DMS79 (cell line): ENCODE measurements at regions not wholly inside any gene's neighbourhood (a gene's known extent, or its start where the extent isn't known, plus 50 kb on each side); places are given as distances from the start of the nearest gene placed in this dataset.
"Not testable (repeated sequence)": the region's sequence is repeated elsewhere in the genome, so short reads cannot be mapped to it uniquely, and the experiment has no call there.

Experiments
- DNase-seq: peaks from one replicate; lab custom pipeline; 2025; lab: John Stamatoyannopoulos, UW

GRCh38 chr6:9195322-9195721 lies 760.0 kb upstream of the SLC35B3 start:
- DNase-seq: no peak

DNA sequence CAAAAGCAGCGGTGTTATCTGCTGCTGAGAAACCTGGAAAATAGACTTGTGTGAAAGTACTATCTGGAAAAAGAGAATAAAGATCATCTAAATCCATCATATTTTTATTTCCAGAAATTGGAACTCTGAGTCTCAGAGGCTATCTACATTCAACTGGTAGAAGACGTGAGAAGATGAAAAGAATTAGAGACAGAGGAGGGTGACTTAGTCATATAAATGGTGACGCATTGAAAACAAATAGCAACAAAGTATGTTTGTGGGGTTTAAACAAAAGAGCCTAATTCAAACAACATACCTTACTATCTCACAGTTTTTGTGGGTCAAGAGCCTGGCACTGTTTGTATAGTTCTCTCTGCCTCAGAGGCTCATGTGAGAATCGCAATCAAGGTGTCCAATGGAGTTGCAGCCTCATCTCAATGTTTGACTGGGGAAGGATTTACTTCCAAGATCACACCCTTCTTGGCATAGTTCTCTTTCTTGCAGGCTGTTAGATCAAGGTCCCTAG lies 757.1 kb upstream of the SLC35B3 start:
- DNase-seq: no peak

- DNase-seq: no peak
Observed at GRCh38 chr6:9186148-9186547, 750.8 kb upstream of the SLC35B3 start.

DNA sequence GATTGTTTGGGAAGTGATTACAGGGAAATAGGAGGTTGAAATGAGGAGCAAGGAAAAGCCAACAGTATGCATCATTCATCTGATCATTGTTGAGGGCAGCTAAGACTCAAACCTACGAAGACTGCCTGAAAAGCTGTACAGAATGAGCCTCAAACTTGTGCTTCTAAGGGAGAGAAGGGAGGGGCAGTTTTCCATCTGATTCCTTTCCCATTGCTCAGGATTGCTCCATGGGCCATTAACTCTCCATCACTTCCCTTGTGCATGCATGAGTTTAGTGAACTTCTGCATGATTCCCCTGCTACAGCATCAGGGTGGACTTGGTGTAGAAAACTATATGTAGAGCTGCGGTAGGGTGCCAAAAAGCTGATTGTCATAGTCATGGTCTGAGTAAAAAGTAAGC lies 742.7 kb upstream of the SLC35B3 start:
- DNase-seq: no peak

GRCh38 chr6:9173229-9173628 lies 737.9 kb upstream of the SLC35B3 start:
- DNase-seq: no peak

DNA sequence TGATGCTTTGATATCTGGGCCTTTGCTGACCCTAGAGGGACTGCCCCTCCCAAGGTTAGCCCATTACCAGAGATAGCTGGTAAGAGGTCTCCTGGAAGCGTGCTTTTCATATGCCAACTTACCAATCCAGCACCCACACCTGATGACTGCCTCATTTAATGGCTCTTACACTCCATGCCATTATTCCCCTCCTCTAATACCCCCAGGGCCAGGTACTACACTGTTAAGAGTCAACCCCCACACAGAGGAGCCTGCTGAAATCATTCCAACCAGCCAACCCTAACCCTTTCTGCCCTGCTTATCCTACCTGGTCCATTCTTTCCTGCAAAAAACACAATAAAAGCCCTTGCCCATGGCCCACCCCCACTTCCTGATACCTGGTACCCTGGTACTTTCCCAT lies 736.8 kb upstream of the SLC35B3 start:
- no peak for DNase-seq

DNA sequence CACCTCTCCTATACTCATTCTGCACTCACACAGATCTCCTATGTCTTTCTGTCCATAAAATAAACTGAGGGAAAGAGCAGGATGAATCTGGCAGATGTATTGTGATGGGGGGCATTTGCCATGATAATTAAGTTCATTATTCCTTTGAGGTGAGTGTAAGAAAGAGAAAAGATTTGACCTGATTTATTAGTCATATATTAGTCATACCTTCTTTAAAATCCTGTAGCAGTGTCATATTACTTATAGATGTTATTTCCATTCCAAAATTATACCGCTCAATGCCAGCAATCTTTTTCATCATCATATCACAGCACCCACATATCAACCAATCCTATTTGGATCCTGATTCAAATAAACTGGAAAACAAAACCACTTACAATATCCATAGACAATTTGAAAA lies 733.3 kb upstream of the SLC35B3 start:
- DNase-seq: no peak

DNA sequence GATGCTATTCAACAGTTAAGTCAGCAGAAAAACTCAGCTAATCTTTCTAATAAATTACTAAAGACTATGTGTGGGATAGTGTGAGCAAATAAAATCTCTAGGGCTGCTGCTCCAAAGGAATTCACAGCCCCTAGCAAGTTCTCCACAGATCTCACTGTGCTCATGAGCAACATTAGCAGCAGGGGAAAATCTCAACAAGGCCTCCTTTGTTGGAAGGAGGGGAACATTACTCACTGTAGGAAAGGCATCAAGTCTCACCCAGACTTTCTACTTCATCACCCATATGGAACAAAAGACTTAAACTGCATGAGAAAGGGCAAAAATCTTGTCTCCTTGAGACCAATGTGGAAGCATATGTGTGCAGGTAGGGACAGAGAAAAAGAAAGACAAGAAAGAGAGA lies 726.4 kb upstream of the SLC35B3 start:
- DNase-seq: no peak

DNA sequence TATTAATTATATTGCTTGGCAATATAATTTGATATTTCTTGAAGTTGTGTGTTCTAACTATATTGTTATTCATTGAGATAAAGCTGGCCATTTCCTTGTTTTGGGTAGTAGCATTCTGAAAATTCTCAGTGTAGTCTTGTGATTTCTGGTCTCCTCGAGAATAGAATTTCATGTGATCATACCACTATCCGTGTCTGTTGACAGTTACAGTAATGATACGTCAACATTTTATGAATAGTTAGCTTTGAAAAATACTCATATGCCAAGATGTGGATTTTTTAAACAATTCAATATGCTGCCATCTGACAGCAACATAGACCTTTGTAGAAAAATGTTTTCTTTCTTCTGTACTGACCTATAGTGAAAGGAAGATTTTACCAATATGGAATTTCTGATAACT lies 723.7 kb upstream of the SLC35B3 start:
- no peak for DNase-seq

DNA sequence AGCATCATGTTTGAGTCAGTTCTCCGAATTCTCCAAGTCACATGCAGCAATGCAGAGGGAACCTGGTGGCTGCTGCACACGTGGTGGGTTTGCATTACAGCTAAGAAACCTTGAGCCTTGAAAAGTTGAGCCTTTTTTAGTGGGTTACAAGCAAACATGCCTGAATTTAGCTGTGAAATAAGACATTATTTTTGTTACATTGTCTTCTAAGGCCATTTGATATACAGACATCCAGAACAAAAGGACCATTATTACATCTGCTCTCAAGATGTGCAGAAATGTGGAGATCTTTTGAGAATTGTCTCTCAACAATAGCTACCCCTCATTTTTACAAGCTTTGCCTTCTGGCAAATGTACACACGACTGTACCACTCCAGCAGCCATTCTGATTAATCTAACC lies 720.5 kb upstream of the SLC35B3 start:
- no peak for DNase-seq

GRCh38 chr6:9143140-9143539 lies 707.8 kb upstream of the SLC35B3 start:
- DNase-seq: no peak

DNA sequence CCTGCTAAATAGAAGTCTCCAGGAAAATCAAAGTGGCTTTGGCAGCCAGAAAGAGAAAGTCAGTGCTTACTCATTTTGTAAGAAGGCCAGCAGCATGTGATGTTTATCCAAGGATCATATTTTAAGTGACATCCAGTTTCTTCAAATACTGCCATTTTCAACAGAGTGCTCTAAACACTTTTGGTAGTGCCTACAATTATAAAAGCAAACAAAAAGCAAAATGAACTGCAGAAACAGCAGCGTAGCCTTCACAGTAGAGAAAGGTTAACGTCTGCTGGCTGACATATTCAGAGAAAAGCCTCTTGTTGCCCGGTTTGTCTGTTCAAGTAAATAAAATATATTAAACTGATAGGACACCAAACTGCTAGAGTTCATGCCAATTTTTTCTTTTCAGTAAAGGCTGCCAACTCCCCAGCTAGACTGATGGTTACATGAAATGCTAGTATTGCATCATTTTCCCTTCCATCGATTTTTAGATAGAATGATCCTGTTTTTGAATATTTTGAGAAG lies 705.7 kb upstream of the SLC35B3 start:
- DNase-seq: peak; percentile 56

- DNase-seq: peak; percentile 68
Observed at GRCh38 chr6:9140172-9140571, 704.8 kb upstream of the SLC35B3 start.

DNA sequence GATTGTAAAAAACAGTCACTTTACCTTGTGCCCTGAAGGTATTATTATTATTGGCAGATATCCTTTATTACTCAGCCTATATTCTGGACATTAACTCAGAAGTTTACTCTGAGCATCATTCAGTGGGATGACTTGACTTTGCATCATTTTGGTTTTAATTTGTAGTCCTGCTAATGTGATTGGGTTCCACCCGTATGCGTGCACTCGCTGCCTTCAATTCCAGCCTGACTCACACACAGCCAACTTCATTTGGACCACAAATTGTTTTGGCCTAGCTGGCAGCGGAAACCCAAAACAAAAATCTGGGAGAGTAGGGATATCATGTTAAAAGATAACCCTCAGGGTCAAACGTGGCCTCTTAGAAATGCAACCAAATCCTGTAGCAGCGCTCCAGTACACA lies 704.4 kb upstream of the SLC35B3 start:
- DNase-seq: no peak

DNA sequence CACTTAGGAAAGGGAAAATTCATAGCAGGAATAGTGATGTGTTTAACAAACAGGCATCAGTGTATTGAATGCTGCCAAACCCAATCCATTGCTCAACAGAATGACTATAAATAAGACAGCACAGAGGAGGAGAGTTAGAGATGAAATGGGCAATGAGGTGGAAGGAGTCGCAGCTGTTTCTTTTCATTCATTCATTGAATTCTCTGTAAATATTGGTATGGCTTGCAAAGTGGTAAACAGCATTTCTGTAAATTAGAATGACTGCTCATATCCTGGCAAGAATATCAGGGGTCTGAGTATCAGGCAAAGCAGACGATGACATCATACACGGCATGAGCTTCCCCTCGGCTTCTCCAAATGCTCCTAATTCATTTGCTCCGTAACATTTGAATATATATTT lies 703.6 kb upstream of the SLC35B3 start:
- peak; percentile 0 for DNase-seq

DNA sequence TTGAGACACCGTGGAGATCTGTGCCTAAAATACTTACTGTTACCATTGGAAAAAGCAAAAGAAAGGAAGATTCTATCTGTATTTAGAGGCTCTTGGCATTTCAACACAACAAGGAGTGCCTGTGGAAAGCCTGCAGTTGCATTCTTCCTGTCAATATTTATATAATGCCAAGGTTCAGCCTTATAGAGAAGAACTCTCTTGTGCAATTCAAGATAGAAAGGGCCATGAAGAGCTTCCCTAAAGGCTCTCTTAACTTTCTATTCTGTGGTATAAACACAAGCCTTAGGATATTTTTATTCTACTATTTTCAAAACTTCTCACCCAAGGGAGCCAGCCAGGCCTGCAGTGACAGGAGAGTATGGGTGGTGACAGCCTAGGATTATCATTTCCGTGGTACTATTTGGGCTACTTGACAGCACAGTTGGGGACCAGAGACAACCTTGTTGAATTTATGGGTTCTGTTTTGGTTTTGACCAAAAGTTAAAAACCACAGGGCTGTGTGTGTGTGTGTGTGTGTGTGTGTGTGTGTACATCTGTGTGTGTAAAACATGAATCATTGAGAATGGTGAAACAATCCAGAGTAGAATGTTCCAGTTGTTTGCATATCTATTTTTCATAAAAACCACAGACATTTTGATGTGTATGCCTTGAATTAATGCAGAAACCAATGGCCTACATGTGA lies 700.9 kb upstream of the SLC35B3 start:
- no peak for DNase-seq

GRCh38 chr6:9131616-9132015 lies 696.3 kb upstream of the SLC35B3 start:
- DNase-seq: no peak

DNA sequence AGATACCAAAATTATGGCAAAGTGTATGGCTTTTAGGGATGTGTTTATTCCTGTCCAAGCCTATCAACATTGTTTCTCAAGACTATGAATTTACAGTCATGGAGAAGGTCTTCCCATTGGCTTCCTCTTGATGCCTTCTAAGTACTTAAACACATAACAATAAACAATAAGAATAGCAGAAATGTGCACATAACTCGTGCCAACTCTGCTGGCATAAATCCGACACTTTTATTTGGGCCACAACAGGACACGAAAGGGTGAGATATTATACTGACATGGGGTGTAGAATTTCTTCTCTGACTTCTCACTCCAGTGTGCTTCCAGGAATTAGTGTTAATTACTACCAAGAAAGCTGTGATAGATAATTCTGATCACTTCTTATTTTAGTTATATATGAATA lies 695.9 kb upstream of the SLC35B3 start:
- DNase-seq: no peak

DNA sequence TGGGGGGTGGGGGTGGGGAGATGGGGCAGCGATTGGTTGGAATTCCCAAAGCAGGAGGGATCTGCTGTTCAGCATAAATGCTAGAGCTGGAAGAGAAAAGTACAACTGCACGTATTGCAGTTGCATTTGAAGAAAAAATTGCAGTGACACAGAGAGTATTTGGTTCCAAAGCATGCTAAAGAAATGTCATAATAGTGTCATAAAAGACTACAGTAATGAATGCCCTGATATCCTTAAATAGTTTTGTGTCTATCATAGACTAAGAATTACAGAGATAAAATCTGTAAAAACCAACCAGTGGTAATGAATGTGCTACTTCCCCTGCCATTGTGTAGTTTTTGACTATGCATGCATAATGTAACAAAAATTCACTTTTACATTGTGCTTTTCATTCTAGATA lies 693.6 kb upstream of the SLC35B3 start:
- no peak for DNase-seq

DNA sequence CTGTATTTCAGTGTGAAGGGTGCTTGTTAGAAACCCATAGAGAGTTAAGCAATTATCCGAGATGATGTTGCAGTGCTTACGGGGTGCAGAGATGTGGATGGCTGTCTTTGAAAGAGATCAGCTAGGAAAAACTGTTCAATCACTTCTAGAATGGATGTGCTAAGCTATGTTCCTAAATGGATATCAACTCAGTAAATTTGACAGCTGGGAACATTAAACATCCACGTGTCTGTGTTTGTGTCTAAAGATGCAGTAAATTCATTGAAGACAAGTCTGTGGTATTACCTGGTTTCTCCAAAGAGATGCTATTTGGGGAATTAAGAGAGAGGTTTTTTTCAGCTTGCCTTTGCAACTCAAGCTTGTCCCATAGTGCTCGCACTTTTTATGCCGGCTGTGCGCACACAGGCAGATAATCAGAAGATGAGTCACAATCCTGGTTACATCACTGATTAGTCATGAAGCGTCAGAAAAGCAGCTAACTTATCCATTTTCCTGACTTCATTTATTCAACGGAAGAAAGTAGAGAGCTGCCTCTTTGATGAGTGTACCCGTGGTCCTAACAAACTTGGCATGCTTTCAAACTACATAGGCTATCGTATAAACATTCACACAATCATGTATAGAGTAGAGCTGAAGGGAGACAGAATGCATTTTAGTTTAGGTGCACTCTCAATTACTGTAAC lies 691.7 kb upstream of the SLC35B3 start:
- DNase-seq: no peak

GRCh38 chr6:9126034-9126433 lies 690.7 kb upstream of the SLC35B3 start:
- DNase-seq: not testable (repeated sequence)

- DNase-seq: no peak
Observed at GRCh38 chr6:9121549-9121948, 686.2 kb upstream of the SLC35B3 start.

DNA sequence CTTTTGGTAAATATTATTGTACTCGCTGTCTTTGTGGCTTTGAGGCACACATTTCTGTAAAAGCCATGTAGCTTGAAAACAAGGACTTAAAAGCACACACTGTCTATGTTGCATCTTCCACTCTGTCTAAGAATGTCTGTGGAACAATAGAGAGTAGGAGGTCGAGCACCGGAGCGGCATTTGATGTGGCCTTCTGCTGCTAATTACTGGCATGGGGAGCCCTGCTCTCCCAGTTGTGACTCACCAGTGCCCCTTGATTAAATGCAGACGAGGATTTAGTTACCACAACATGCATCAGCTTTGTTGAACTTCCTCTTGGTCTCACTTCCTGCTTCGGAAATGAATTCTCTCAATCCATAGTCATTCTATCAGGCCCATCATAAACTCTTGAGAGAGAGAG lies 680.7 kb upstream of the SLC35B3 start:
- no peak for DNase-seq

DNA sequence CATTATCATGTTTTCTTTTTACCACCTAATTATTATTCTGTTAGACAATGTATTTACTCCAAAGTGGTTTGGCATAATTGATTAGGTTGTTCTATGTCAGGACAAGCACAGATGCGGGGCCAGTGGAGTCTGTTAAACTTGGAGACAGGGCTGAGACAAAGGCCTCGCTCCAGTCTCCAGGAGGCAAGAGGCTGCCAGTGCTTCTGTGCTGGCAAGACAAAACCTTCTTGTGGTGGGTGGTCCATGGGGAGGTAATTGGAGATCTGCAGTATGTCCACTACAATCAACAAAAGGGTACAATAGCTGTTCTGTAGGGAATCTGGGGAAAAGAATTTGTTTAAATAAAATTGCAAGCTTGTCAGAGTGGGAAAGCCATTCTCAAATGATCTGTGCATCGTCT lies 677.2 kb upstream of the SLC35B3 start:
- no peak for DNase-seq
